HCT116 (cell line): ENCODE measurements at regions not wholly inside any gene's neighbourhood (a gene's known extent, or its start where the extent isn't known, plus 50 kb on each side); places are given as distances from the start of the nearest gene placed in this dataset.

Experiments used
- ATAC-seq: fragments of 200-7000 bp; cut with Tn5 transposase; 2 replicates; pipeline ENCODE4 v1.9.1; 2020; ENCODE audit warnings: mild to moderate bottlenecking, moderate library complexity
- BruUV-seq: library from RNA; stranded (reverse); fragments of 400-500 nt; replicated peaks from 2 replicates; lab custom pipeline; 2021; lab: Mats Ljungman, UMichigan
- CTCF ChIA-PET: fragments of 300-600 bp; sonication (Branson Sonifier 250); formaldehyde crosslinking; loops from one replicate; lab custom pipeline; 2021; ENCODE audit warnings: antibody characterized with exemption; lab: Charles Lee
- POLR2A ChIA-PET: fragments of 300-600, 350-600 bp; sonication (Branson Sonifier 250); formaldehyde crosslinking; loops from one replicate; lab custom pipeline; 2021; ENCODE audit warnings: antibody characterized with exemption; lab: Charles Lee
- RAD21 ChIA-PET, 2 experiments: fragments of 300-600 bp; sonication (Branson Sonifier 250); formaldehyde crosslinking; loops; one replicate each; lab custom pipeline; 2023; ENCODE audit warnings: low total read pairs in 2 of 2; ENCODE audit not compliant: uncharacterized antibody in 2 of 2, unreplicated experiment in 2 of 2, low non-redundant PET in 1 of 2; lab: Charles Lee
- DNase-seq: peaks from one replicate; pipeline ENCODE4 v3.0.0-alpha.2; 2010; ENCODE audit warnings: low read depth, low spot score
- H2AFZ ChIP-seq: fragments of 200-600 bp; shearing (Covaris generic), sonication (generic); 2 replicates; pipeline ENCODE4 v1.6.1; 2017; ENCODE audit warnings: low read depth, mixed run types, mixed read lengths, antibody characterized with exemption, low read length; ENCODE audit not compliant: poor library complexity, severe bottlenecking
- H3K27ac ChIP-seq: 2 replicates; pipeline ENCODE4 v1.5.1; 2012; ENCODE audit warnings: low read depth, low read length
- H3K27me3 ChIP-seq: fragments of 200-600 bp; sonication (generic); 2 replicates; pipeline ENCODE4 v1.6.1; 2016; ENCODE audit warnings: mixed run types, low read length, mixed read lengths; ENCODE audit not compliant: insufficient read depth
- H3K36me3 ChIP-seq, 2 experiments: fragments of 200-500 bp in 1 of 2; fragments of 200-600 bp in 1 of 2; sonication (Bioruptor generic) in 1 of 2; sonication (generic) in 1 of 2; 2 replicates each; pipeline versions ENCODE4 v1.5.1 to v1.6.1; 2014 to 2016; ENCODE audit warnings: low read length in 2 of 2, inconsistent platforms in 1 of 2, mixed read lengths in 1 of 2, mixed run types in 1 of 2; ENCODE audit not compliant: insufficient read depth in 2 of 2, control insufficient read depth in 1 of 2
- H3K4me1 ChIP-seq, 2 experiments: fragments of 200-600 bp in 1 of 2; sonication (generic) in 1 of 2; 2 replicates each; pipeline versions ENCODE4 v1.5.1 to v1.6.1; 2012 to 2017; ENCODE audit warnings: low read length in 2 of 2, inconsistent platforms in 1 of 2, mild to moderate bottlenecking in 1 of 2, mixed read lengths in 1 of 2, mixed run types in 1 of 2, moderate library complexity in 1 of 2; ENCODE audit not compliant: insufficient read depth in 2 of 2, control insufficient read depth in 1 of 2
- H3K4me2 ChIP-seq: fragments of 200-600 bp; sonication (generic); 2 replicates; pipeline ENCODE4 v1.6.1; 2017; ENCODE audit warnings: mixed run types, low read length, mixed read lengths
- H3K4me3 ChIP-seq, 2 experiments: fragments of 200-600 bp in 1 of 2; sonication (generic) in 1 of 2; replicated peaks in 1 of 2; 2 replicates each; pipeline ENCODE4 v1.5.1; 2011 to 2016; ENCODE audit warnings: low read length in 2 of 2, control low read depth in 1 of 2, low read depth in 1 of 2, mild to moderate bottlenecking in 1 of 2, mixed read lengths in 1 of 2, mixed run types in 1 of 2
- H3K79me2 ChIP-seq: fragments of 200-600 bp; sonication (generic); 2 replicates; pipeline ENCODE4 v1.6.1; 2017; ENCODE audit warnings: mild to moderate bottlenecking, mixed run types, low read length, moderate library complexity, mixed read lengths; ENCODE audit not compliant: insufficient read depth
- H3K9ac ChIP-seq: fragments of 200-600 bp; sonication (generic); 2 replicates; pipeline ENCODE4 v1.6.1; 2016; ENCODE audit warnings: low read length, mixed read lengths
- H3K9me2 ChIP-seq: fragments of 200-600 bp; sonication (generic), shearing (Covaris generic); 2 replicates; pipeline ENCODE4 v1.6.1; 2017; ENCODE audit warnings: mixed run types, mild to moderate bottlenecking, moderate library complexity; ENCODE audit not compliant: insufficient read depth
- H3K9me3 ChIP-seq, 2 experiments: fragments of 200-500 bp in 1 of 2; fragments of 200-600 bp in 1 of 2; sonication (Bioruptor generic) in 1 of 2; sonication (generic) in 1 of 2; 2 replicates each; pipeline ENCODE4 v1.6.1; 2014 to 2017; ENCODE audit warnings: low read length in 2 of 2, mixed read lengths in 2 of 2, inconsistent platforms in 1 of 2, low read depth in 1 of 2, mild to moderate bottlenecking in 1 of 2, mixed run types in 1 of 2, moderate library complexity in 1 of 2; ENCODE audit not compliant: control insufficient read depth in 1 of 2, insufficient read depth in 1 of 2
- H4K20me1 ChIP-seq: fragments of 200-600 bp; sonication (generic), shearing (Covaris generic); 2 replicates; pipeline ENCODE4 v1.6.1; 2017; ENCODE audit warnings: mixed run types, mild to moderate bottlenecking, moderate library complexity; ENCODE audit not compliant: insufficient read depth
- ATF3 ChIP-seq: IDR thresholded peaks from 2 replicates; pipeline ENCODE4 v1.6.1; 2012
- CEBPB ChIP-seq: IDR thresholded peaks from 2 replicates; pipeline ENCODE4 v1.6.1; 2012; ENCODE audit warnings: low read depth
- ELF1 ChIP-seq: IDR thresholded peaks from 2 replicates; pipeline ENCODE4 v1.6.1; 2012; ENCODE audit warnings: low read depth, borderline replicate concordance
- EZH2 ChIP-seq: fragments of 200-600 bp; sonication (generic); IDR thresholded peaks from 2 replicates; pipeline ENCODE4 v1.6.1; 2017; ENCODE audit warnings: antibody characterized with exemption, mixed run types
- EZH2phosphoT487 ChIP-seq: fragments of 200-600 bp; IDR thresholded peaks from 2 replicates; pipeline ENCODE4 v1.6.1; 2018; ENCODE audit warnings: antibody characterized with exemption, borderline replicate concordance
- FOSL1 ChIP-seq: IDR thresholded peaks from 2 replicates; pipeline ENCODE4 v1.6.1; 2012; ENCODE audit warnings: low read depth
- POLR2A ChIP-seq: IDR thresholded peaks from 2 replicates; pipeline ENCODE4 v1.7.0; 2011; ENCODE audit warnings: borderline replicate concordance; ENCODE audit not compliant: insufficient read depth, insufficient read length; ENCODE audit errors: extremely low read depth
- REST ChIP-seq: IDR thresholded peaks from 2 replicates; pipeline ENCODE4 v1.6.1; 2012; ENCODE audit warnings: low read depth
- SP1 ChIP-seq: IDR thresholded peaks from 2 replicates; pipeline ENCODE4 v1.6.1; 2012; ENCODE audit warnings: low read depth
- TCF7L2 ChIP-seq: IDR thresholded peaks from 2 replicates; pipeline ENCODE4 v1.7.0; 2011; ENCODE audit warnings: borderline replicate concordance, inconsistent platforms; ENCODE audit not compliant: insufficient read depth, insufficient read length; ENCODE audit errors: extremely low read depth
- intact Hi-C: fragments of 100-400 bp; cut with micrococcal nuclease; formaldehyde crosslinking; loops from 2 replicates; pipeline ENCODE4 v1.10.0; 2022

- no peak for TF ChIP-seq REST
- no peak for TF ChIP-seq TCF7L2
- no peak for TF ChIP-seq POLR2A
- no peak for TF ChIP-seq ELF1
Observed at GRCh38 chr10:120016906-120017305, 124.4 kb downstream of the SEC23IP start (continued).

- Histone ChIP-seq H3K27me3 (peaks cover 58% of the 10 kb centered on the region), H3K9ac (no peak overlapping the region), H3K4me3 (no peak overlapping the region), H3K36me3 (no peaks in the 10 kb centered on the region), H3K9me2 (no peaks in the 10 kb centered on the region), H3K9me3 (no peaks in the 10 kb centered on the region), H3K79me2 (no peaks in the 10 kb centered on the region), H3K4me1 (no peaks in the 10 kb centered on the region; a peak in 1 of 4 replicates), H3K27ac (no peak overlapping the region), H4K20me1 (no peaks in the 10 kb centered on the region), H2AFZ (no peak overlapping the region), H3K4me2 (no peak overlapping the region)
- intact Hi-C loops: no loop called here
- no TSS peak for BruUV-seq
- DNase-seq: no peak
- RAD21 ChIA-PET: no interaction called here
- CTCF ChIA-PET: no interaction called here
- no peak for TF ChIP-seq EZH2
- TF ChIP-seq FOSL1: no peak
- no peak for TF ChIP-seq ATF3
- TF ChIP-seq EZH2phosphoT487: no peak
- TF ChIP-seq POLR2A: no peak
- TF ChIP-seq TCF7L2: no peak
- no peak for TF ChIP-seq REST
- TF ChIP-seq SP1: no peak
- TF ChIP-seq CEBPB: no peak
- no peak for ATAC-seq
- POLR2A ChIA-PET: no interaction called here
Observed at GRCh38 chr10:120017733-120018417, 125.3 kb downstream of the SEC23IP start.
